Skin of body (tissue), 1 donor: ENCODE measurements at regions not wholly inside any gene's neighbourhood (a gene's known extent, or its start where the extent isn't known, plus 50 kb on each side); places are given as distances from the start of the nearest gene placed in this dataset.
"Not testable (repeated sequence)": the region's sequence is repeated elsewhere in the genome, so short reads cannot be mapped to it uniquely, and the experiment has no call there.

Experiments used
- DNase-seq: peaks from one replicate; lab custom pipeline; 2025; lab: John Stamatoyannopoulos, UW

- DNase-seq, result no peak
These were observed 57.4 kb upstream of the ZBTB20 start for GRCh38 chr3:115204475-115204874.

GRCh38 chr3:115208066-115208750 is 61.1 kb upstream of the ZBTB20 start:
- no peak for DNase-seq

GRCh38 chr3:115211810-115212492 is 64.9 kb upstream of the ZBTB20 start:
- DNase-seq, result no peak

GRCh38 chr3:115212615-115213014 is 65.5 kb upstream of the ZBTB20 start:
- no peak for DNase-seq

- DNase-seq, result not testable (repeated sequence)
These were observed 66.0 kb upstream of the ZBTB20 start for GRCh38 chr3:115213052-115213451.

GRCh38 chr3:115217292-115217677 is 70.2 kb upstream of the ZBTB20 start:
- no peak for DNase-seq

GRCh38 chr3:115217678-115218451 is 70.8 kb upstream of the ZBTB20 start:
- peak; percentile 60 for DNase-seq

GRCh38 chr3:115218859-115219258 is 71.8 kb upstream of the ZBTB20 start:
- no peak for DNase-seq

GRCh38 chr3:115224687-115225086 is 77.6 kb upstream of the ZBTB20 start:
- no peak for DNase-seq

- DNase-seq, result no peak
These were observed 79.9 kb upstream of the ZBTB20 start for GRCh38 chr3:115226844-115227445.

- no peak for DNase-seq
These were observed 80.4 kb upstream of the ZBTB20 start for GRCh38 chr3:115227461-115227860.

- DNase-seq, result no peak
These were observed 81.2 kb upstream of the ZBTB20 start for GRCh38 chr3:115228266-115228665.

GRCh38 chr3:115232167-115232566 is 85.1 kb upstream of the ZBTB20 start:
- DNase-seq, result no peak

- DNase-seq, result no peak
These were observed 85.9 kb upstream of the ZBTB20 start for GRCh38 chr3:115233021-115233420.

GRCh38 chr3:115236496-115236895 is 89.4 kb upstream of the ZBTB20 start:
- DNase-seq, result peak; percentile 6

- DNase-seq, result peak; percentile 51
These were observed 92.6 kb upstream of the ZBTB20 start for GRCh38 chr3:115239717-115240116.

GRCh38 chr3:115244350-115244749 is 97.3 kb upstream of the ZBTB20 start:
- no peak for DNase-seq

- DNase-seq, result no peak
These were observed 98.3 kb upstream of the ZBTB20 start for GRCh38 chr3:115245438-115245837.

GRCh38 chr3:115245899-115246298 is 98.8 kb upstream of the ZBTB20 start:
- DNase-seq, result no peak

- DNase-seq, result no peak
These were observed 99.5 kb upstream of the ZBTB20 start for GRCh38 chr3:115246461-115247020.

GRCh38 chr3:115248274-115248673 is 101.2 kb upstream of the ZBTB20 start:
- no peak for DNase-seq

- no peak for DNase-seq
These were observed 104.4 kb upstream of the ZBTB20 start for GRCh38 chr3:115251509-115251908.
